ENCODE measurements at regions not wholly inside any gene's neighbourhood (a gene's known extent, or its start where the extent isn't known, plus 50 kb on each side); places are given as distances from the start of the nearest gene placed in this dataset.

DNA sequence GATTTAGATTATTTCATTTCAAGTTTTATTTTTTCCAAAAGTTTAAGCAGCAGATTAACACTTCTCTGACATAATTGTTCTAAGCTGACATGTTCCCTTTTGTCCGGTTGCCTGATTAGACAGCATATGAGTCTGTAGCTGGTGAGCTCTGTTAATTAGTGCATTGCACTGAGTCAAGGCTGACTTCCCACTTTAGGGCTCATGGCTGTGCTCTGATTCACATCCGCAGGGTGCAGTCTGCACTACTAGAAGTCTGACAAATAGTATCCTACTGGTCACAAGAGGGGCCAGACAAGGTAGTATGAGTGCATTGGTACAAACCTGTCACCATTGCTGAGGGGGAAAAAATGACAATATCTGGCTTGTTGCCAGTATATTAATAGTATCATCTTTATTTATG is 443.9 kb upstream of the ZNF804A start:
- TF ChIP-seq, protein P1, sequence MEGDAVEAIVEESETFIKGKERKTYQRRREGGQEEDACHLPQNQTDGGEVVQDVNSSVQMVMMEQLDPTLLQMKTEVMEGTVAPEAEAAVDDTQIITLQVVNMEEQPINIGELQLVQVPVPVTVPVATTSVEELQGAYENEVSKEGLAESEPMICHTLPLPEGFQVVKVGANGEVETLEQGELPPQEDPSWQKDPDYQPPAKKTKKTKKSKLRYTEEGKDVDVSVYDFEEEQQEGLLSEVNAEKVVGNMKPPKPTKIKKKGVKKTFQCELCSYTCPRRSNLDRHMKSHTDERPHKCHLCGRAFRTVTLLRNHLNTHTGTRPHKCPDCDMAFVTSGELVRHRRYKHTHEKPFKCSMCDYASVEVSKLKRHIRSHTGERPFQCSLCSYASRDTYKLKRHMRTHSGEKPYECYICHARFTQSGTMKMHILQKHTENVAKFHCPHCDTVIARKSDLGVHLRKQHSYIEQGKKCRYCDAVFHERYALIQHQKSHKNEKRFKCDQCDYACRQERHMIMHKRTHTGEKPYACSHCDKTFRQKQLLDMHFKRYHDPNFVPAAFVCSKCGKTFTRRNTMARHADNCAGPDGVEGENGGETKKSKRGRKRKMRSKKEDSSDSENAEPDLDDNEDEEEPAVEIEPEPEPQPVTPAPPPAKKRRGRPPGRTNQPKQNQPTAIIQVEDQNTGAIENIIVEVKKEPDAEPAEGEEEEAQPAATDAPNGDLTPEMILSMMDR (IDR thresholded peaks at IDR 0.05) = no peak
- TF ChIP-seq POLR2A (IDR thresholded peaks at IDR 0.05) = no peak

Measured in thyroid gland (tissue), 4 donors.